WTC11 (cell line): ENCODE measurements at regions not wholly inside any gene's neighbourhood (a gene's known extent, or its start where the extent isn't known, plus 50 kb on each side); places are given as distances from the start of the nearest gene placed in this dataset.

ENCODE experiments used
- ATAC-seq: fragments of 200-7000 bp; cut with Tn5 transposase; 2 replicates; pipeline ENCODE4 v1.10.0; 2021; ENCODE audit warnings: mild to moderate bottlenecking, moderate library complexity
- CTCF ChIA-PET: fragments of 300-600 bp; sonication (Branson Sonifier 250); formaldehyde crosslinking; loops from one replicate; lab custom pipeline; 2021; ENCODE audit warnings: antibody characterized with exemption; lab: Charles Lee
- POLR2A ChIA-PET: fragments of 350-600 bp; sonication (Branson Sonifier 250); formaldehyde crosslinking; loops from one replicate; lab custom pipeline; 2021; ENCODE audit warnings: antibody characterized with exemption; lab: Charles Lee
- DNase-seq: peaks from one replicate; pipeline ENCODE4 v3.0.0; 2021; ENCODE audit warnings: low spot score
- H3K27ac Mint-ChIP-seq: 2 replicates; pipeline ENCODE4 v1.8.0; 2021; ENCODE audit warnings: mixed read lengths
- H3K27me3 Mint-ChIP-seq: 2 replicates; pipeline ENCODE4 v1.8.0; 2021; ENCODE audit warnings: low read depth, mild to moderate bottlenecking, moderate library complexity, mixed read lengths
- H3K36me3 Mint-ChIP-seq: 2 replicates; pipeline ENCODE4 v1.8.0; 2021; ENCODE audit warnings: mixed read lengths
- H3K4me1 Mint-ChIP-seq: 2 replicates; pipeline ENCODE4 v1.8.0; 2022; ENCODE audit warnings: mixed read lengths
- H3K4me3 Mint-ChIP-seq: 2 replicates; pipeline ENCODE4 v1.8.0; 2021; ENCODE audit warnings: mild to moderate bottlenecking, moderate library complexity, mixed read lengths
- H3K9me3 Mint-ChIP-seq: 2 replicates; pipeline ENCODE4 v1.8.0; 2021; ENCODE audit warnings: mixed read lengths
- AFF4 ChIP-seq: sonication (generic); formaldehyde crosslinking; IDR thresholded peaks from 2 replicates; pipeline ENCODE4 v1.8.1; 2023; ENCODE audit warnings: mild to moderate bottlenecking, missing genetic modification reagents, borderline replicate concordance
- E2F1 ChIP-seq: sonication (generic); formaldehyde crosslinking; IDR thresholded peaks from 2 replicates; pipeline ENCODE4 v1.8.0; 2022; ENCODE audit warnings: mild to moderate bottlenecking, missing genetic modification reagents
- ESRRA ChIP-seq: sonication (generic); formaldehyde crosslinking; IDR thresholded peaks from 2 replicates; pipeline ENCODE4 v1.8.1; 2022; ENCODE audit warnings: mild to moderate bottlenecking, missing genetic modification reagents, borderline replicate concordance
- FOXJ3 ChIP-seq: sonication (generic); formaldehyde crosslinking; IDR thresholded peaks from 2 replicates; pipeline ENCODE4 v1.9.0; 2021; ENCODE audit warnings: missing genetic modification reagents, mild to moderate bottlenecking, borderline replicate concordance
- GABPB1 ChIP-seq: sonication (generic); formaldehyde crosslinking; IDR thresholded peaks from 2 replicates; pipeline ENCODE4 v1.8.1; 2023; ENCODE audit warnings: mild to moderate bottlenecking, missing genetic modification reagents
- GRHL2 ChIP-seq: fragments of 250-450 bp; sonication (Bioruptor Pico); IDR thresholded peaks from 2 replicates; pipeline ENCODE4 v1.8.0; 2022; ENCODE audit warnings: mild to moderate bottlenecking, moderate library complexity; ENCODE audit not compliant: insufficient replicate concordance, severe bottlenecking
- JAZF1 ChIP-seq: fragments of 250-450 bp; sonication (Bioruptor Pico); IDR thresholded peaks from 2 replicates; pipeline ENCODE4 v1.9.0; 2021; ENCODE audit warnings: moderate library complexity, mild to moderate bottlenecking, inconsistent platforms
- MYBL2 ChIP-seq: sonication (generic); formaldehyde crosslinking; IDR thresholded peaks from 2 replicates; pipeline ENCODE4 v1.8.1; 2023; ENCODE audit warnings: mild to moderate bottlenecking, moderate library complexity, missing genetic modification reagents
- NFATC4 ChIP-seq: fragments of 250-450 bp; sonication (Bioruptor Pico); IDR thresholded peaks from 2 replicates; pipeline ENCODE4 v1.9.0; 2021; ENCODE audit warnings: mild to moderate bottlenecking
- NFE2L1 ChIP-seq: sonication (generic); formaldehyde crosslinking; IDR thresholded peaks from 2 replicates; pipeline ENCODE4 v1.8.1; 2023; ENCODE audit warnings: missing genetic modification reagents
- NFYB ChIP-seq: sonication (generic); formaldehyde crosslinking; conservative IDR thresholded peaks from 2 replicates; pipeline ENCODE4 v1.8.0; 2022; ENCODE audit warnings: low read depth, missing genetic modification reagents
- NR1H2 ChIP-seq: sonication (generic); formaldehyde crosslinking; IDR thresholded peaks from 2 replicates; pipeline ENCODE4 v1.9.0; 2021; ENCODE audit warnings: mild to moderate bottlenecking, moderate library complexity, missing genetic modification reagents
- PREB ChIP-seq: sonication (generic); formaldehyde crosslinking; IDR thresholded peaks from 2 replicates; pipeline ENCODE4 v1.8.1; 2022; ENCODE audit warnings: mild to moderate bottlenecking, missing genetic modification reagents, moderate library complexity, borderline replicate concordance
- TCF7 ChIP-seq: sonication (generic); formaldehyde crosslinking; IDR thresholded peaks from 2 replicates; pipeline ENCODE4 v1.8.0; 2022; ENCODE audit warnings: mild to moderate bottlenecking, low read depth, missing genetic modification reagents, moderate library complexity
- TEAD1 ChIP-seq: sonication (generic); formaldehyde crosslinking; IDR thresholded peaks from 2 replicates; pipeline ENCODE4 v1.8.0; 2022; ENCODE audit warnings: mild to moderate bottlenecking, missing genetic modification reagents
- TEAD4 ChIP-seq: sonication (generic); formaldehyde crosslinking; IDR thresholded peaks from 2 replicates; pipeline ENCODE4 v1.8.0; 2022; ENCODE audit warnings: mild to moderate bottlenecking, missing genetic modification reagents
- ZNF121 ChIP-seq: sonication (generic); formaldehyde crosslinking; IDR thresholded peaks from 2 replicates; pipeline ENCODE4 v1.8.0; 2023; ENCODE audit warnings: missing genetic modification reagents
- ZNF219 ChIP-seq: sonication (generic); formaldehyde crosslinking; IDR thresholded peaks from 2 replicates; pipeline ENCODE4 v1.8.0; 2023; ENCODE audit warnings: missing genetic modification reagents, mild to moderate bottlenecking, borderline replicate concordance
- ZNF423 ChIP-seq: fragments of 250-450 bp; sonication (Bioruptor Pico); IDR thresholded peaks from 2 replicates; pipeline ENCODE4 v2.1.2; 2022; ENCODE audit warnings: mild to moderate bottlenecking, moderate library complexity
- ZNF425 ChIP-seq: fragments of 250-450 bp; sonication (Bioruptor Pico); conservative IDR thresholded peaks from 2 replicates; pipeline ENCODE4 v1.9.0; 2021; ENCODE audit warnings: mild to moderate bottlenecking
- TF ChIP-seq, protein P1 (sequence below): sonication (generic); formaldehyde crosslinking; IDR thresholded peaks from 2 replicates; pipeline ENCODE4 v1.8.0; 2022; ENCODE audit warnings: mild to moderate bottlenecking, missing genetic modification reagents
- TF ChIP-seq, protein P2 (sequence below): fragments of 250-450 bp; sonication (Bioruptor Pico); IDR thresholded peaks from 2 replicates; pipeline ENCODE4 v1.9.0; 2021; ENCODE audit warnings: moderate library complexity, mild to moderate bottlenecking, inconsistent platforms, borderline replicate concordance
- TF ChIP-seq, protein P3 (sequence below): sonication (generic); formaldehyde crosslinking; IDR thresholded peaks from 2 replicates; pipeline ENCODE4 v1.8.0; 2023; ENCODE audit warnings: missing genetic modification reagents

DNA sequence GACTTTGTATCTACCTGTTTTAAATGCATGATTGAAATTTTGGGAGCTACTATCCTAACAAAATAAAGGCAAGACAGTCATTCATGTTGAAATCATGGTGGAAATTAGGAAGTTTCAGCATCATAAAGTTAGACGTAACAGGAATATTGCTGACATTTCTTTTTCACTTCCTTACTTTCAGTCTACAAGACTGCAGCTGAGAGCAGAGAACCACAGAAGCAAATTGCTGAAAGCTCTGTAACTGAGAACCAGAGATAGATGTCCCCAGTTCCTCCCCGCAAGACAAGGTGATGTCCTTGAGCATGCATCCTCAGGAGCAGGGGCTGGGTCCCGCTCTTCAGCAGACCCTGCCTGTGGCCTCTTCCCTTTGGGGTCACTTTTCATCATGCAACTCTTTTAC is 466.3 kb upstream of the POM121L12 start (continued):
- TF ChIP-seq E2F1 (no peak), ZNF423 (no peak)
- TF ChIP-seq, protein P1, sequence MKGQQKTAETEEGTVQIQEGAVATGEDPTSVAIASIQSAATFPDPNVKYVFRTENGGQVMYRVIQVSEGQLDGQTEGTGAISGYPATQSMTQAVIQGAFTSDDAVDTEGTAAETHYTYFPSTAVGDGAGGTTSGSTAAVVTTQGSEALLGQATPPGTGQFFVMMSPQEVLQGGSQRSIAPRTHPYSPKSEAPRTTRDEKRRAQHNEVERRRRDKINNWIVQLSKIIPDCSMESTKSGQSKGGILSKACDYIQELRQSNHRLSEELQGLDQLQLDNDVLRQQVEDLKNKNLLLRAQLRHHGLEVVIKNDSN (CRISPR knock-in tag): no peak

DNA sequence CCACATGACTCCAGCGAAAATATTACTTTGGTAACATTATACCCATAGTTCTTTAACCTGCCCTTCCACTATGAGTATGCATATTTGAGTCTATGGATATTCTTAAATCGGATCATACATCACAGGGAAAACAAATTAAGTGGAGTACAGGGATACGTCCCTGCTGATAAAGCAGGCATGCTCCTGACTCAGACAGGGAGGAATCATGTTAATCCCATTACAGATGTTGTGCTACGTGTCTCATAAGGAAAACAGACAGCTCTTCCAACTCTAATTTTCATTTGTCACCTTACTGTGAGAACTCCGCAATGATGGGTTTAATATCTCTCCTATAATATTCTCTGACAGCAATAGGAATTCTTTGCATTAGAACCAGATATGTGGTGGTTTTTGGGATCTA is 469.5 kb upstream of the POM121L12 start:
- Mint-ChIP-seq H3K27me3 (no peaks in the 10 kb centered on the region), H3K4me1 (no peaks in the 10 kb centered on the region), H3K36me3 (no peaks in the 10 kb centered on the region), H3K9me3 (peaks cover 11% of the 10 kb centered on the region), H3K4me3 (no peak overlapping the region), H3K27ac (no peak overlapping the region)
- DNase-seq: no peak
- CTCF ChIA-PET: interaction anchor here (0.6 kb wide), 1 partner anchor 120 kb away, joined by 3 read pairs; no protein-coding TSS in a partner anchor
- ATAC-seq: no peak
- POLR2A ChIA-PET: no interaction called here
- TF ChIP-seq AFF4 (CRISPR knock-in tag) (no peak), JAZF1 (CRISPR knock-in tag) (no peak), GABPB1 (CRISPR knock-in tag) (no peak), TEAD1 (CRISPR knock-in tag) (no peak), PREB (CRISPR knock-in tag) (no peak), ZNF423 (no peak), ZNF121 (CRISPR knock-in tag) (no peak)
- TF ChIP-seq, protein P2, sequence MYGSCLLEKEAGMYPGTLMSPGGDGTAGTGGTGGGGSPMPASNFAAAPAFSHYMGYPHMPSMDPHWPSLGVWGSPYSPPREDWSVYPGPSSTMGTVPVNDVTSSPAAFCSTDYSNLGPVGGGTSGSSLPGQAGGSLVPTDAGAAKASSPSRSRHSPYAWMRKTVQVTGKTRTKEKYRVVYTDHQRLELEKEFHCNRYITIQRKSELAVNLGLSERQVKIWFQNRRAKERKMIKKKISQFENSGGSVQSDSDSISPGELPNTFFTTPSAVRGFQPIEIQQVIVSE: no peak

DNA sequence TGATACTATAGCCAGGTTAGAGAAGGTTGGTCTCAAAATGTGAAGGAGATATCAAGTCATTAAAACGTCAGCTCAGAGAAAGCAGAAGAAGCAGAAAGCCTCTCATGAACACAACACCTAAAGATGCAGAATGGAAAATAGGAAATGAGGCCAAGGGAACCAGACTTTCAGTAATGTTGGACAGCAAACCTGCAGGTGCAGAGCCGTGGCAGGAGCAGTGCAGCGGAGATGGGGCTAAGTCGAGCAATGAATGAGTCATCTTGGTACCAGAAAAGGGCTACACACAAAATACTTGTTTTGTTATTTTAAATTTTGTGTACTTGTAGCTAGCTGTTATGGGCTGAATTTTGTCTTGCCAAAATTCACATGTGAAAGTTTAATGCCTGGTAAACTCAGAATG is 479.6 kb upstream of the POM121L12 start:
- no peak overlapping the region for H3K27ac Mint-ChIP-seq
- H3K4me3 Mint-ChIP-seq: no peak overlapping the region
- DNase-seq (no peak), ATAC-seq (no peak)
- H3K27me3 Mint-ChIP-seq: no peaks in the 10 kb centered on the region; the same call in 1 of the 2 replicates
- CTCF ChIA-PET: no interaction called here
- TF ChIP-seq ZNF219 (CRISPR knock-in tag): no peak
- no peak for TF ChIP-seq ESRRA (CRISPR knock-in tag)
- TF ChIP-seq GRHL2: no peak
- no peak for TF ChIP-seq MYBL2 (CRISPR knock-in tag)
- TF ChIP-seq, protein P3, sequence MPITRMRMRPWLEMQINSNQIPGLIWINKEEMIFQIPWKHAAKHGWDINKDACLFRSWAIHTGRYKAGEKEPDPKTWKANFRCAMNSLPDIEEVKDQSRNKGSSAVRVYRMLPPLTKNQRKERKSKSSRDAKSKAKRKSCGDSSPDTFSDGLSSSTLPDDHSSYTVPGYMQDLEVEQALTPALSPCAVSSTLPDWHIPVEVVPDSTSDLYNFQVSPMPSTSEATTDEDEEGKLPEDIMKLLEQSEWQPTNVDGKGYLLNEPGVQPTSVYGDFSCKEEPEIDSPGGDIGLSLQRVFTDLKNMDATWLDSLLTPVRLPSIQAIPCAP (CRISPR knock-in tag): no peak
- TF ChIP-seq NFATC4 (CRISPR knock-in tag): no peak
- no peak for TF ChIP-seq FOXJ3 (CRISPR knock-in tag)
- no peak for TF ChIP-seq ZNF425 (CRISPR knock-in tag)
- TF ChIP-seq NR1H2 (CRISPR knock-in tag): no peak
- no peak for TF ChIP-seq NFE2L1
- TF ChIP-seq TCF7 (CRISPR knock-in tag): no peak
- no peak for TF ChIP-seq TEAD4
- no peak for TF ChIP-seq NFYB (CRISPR knock-in tag)
- H3K4me1 Mint-ChIP-seq: no peaks in the 10 kb centered on the region
- H3K9me3 Mint-ChIP-seq: peaks cover 19% of the 10 kb centered on the region
- POLR2A ChIA-PET: no interaction called here
- peaks cover 6% of the 10 kb centered on the region for H3K36me3 Mint-ChIP-seq
